Femur (tissue), 1 donor: ENCODE measurements at regions not wholly inside any gene's neighbourhood (a gene's known extent, or its start where the extent isn't known, plus 50 kb on each side); places are given as distances from the start of the nearest gene placed in this dataset.

Experiments
- DNase-seq: peaks from one replicate; pipeline ENCODE4 v3.0.0-alpha.2; 2017

DNA sequence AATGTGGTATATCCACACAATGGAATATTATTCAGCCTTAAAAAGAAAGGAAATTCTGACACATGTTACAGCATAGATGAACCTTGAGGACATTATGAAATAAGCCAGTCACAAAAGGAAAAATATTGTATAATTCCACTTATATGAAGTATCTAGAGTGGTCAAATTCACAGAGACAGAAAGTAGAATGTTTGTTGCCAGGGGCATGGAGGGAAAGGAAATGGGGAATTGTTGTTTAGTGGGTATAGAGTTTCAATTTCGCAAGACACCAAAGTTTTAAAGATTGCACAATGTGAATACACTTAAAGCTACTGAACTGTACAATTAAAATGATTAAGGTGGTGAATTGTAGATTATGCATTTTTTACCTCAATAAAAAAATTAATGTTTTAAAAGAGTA is 92.9 kb downstream of the TXNL1 start:
- DNase-seq = no peak

DNA sequence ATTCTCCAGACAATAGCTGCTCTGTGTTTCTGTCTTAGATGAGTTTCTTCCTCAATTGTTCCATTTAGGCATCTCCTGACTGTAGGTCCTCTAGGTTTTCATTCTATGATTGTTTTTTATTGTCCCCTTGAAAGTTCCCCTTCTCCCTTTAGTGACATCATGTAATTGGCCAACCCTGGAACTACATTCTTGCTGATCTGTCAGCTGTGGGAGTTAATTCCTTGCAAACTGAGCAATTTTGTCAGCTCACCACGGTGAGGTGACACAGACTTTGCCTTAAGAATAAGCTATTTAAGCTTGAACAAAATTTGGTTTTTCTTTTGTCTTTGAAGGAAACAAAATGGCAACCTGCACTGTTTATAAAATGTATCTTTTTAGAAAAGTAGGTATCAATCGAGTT is 95.9 kb downstream of the TXNL1 start:
- no peak for DNase-seq

DNA sequence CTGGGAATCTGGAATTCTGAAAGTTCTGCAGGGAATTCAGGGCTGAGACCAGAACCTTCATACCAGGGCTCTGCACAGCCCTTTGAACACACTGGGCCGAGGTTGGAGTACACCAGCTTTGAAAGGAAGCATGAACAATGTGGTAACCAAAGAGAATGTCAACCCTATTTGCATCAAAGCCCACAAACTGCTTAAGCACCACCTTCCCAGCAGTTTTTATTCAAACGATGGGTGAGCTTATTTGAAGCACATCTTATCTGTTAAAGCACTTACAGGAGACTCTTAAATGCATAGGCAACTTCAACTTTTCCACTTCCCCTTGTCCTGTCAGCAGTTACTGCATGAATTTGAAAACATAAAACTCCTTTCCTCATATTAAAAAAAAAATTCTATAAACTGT is 96.6 kb downstream of the TXNL1 start:
- DNase-seq = no peak

DNA sequence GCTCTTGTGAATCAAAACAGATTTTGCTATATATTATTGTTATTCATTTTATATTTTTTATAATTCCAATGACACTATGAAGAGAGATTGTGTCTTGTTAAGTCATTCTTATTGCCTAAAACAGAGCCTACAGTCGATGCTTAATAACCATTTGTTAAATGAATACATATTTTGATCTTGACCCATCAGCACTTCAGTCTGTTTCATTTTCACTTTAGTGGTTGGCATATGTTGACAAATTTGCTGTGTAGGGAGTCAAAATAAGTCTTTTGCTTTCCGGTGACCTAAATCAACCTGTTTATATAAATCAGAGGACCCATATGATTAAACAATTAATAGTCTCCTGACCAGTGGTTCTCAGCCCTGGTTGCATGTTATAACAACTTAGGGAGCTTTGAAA is 97.1 kb downstream of the TXNL1 start:
- no peak for DNase-seq

DNA sequence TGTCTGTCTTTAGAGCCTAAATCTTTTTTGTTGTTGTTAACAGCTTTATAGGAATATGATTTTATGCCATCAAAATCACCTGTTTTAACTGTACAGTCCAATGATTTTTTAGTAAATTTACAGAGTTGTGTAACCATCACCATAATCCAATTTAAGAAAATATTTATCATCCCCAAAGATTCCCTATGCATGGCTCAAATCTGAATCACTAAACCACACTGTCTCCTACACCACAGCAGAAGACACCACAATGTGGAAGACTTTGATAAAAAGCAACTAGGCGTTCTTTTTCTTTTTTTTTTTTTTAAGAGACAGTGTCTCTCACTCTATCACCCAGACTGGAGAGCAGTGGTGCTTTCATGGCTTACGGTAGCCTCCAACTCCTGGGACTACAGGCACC is 99.6 kb downstream of the TXNL1 start:
- no peak for DNase-seq

- DNase-seq = no peak
Observed at GRCh38 chr18:56532176-56532840, 106.1 kb downstream of the TXNL1 start.

DNA sequence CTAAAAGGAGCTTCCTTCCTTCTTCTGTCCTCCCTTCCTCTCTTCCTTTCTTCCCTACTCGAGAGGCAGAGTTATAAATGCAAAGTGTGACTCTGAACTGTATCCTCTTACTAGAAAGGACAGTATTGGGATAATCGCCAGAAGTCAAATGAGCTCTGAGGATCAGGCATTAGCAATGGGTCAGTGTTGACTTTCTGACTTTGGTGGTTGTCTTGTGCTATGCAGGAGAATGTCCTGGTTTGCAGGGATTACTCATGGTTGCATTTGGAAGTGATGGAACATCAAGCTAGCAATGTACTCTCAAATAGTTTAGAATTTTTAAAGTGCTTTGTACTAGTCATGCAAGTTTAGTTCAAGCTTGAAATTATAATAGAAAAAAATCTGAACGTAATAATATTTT is 115.6 kb downstream of the TXNL1 start:
- DNase-seq = no peak

GRCh38 chr18:56521263-56521662 is 117.1 kb downstream of the TXNL1 start:
- no peak for DNase-seq

GRCh38 chr18:56517761-56518160 is 120.6 kb downstream of the TXNL1 start:
- no peak for DNase-seq

DNA sequence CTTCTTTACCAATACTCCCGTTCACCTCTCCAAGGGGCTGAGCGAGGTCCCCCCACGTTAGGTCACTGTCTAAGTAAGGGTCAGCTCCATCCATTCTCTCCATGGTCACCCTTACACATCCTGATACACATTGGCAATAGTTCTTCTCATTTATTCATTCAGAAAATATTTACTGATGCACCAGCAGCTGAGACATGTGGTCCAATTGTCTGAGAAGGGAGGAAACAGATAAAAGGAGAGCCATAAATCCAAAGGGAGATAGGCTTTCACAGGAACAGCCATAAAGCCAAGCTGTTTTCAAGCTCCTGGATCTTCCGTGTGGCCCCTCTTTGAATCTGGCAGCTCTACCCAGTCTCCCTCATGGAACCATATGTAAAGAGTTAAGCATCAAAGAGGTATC is 121.2 kb downstream of the TXNL1 start:
- no peak for DNase-seq

DNA sequence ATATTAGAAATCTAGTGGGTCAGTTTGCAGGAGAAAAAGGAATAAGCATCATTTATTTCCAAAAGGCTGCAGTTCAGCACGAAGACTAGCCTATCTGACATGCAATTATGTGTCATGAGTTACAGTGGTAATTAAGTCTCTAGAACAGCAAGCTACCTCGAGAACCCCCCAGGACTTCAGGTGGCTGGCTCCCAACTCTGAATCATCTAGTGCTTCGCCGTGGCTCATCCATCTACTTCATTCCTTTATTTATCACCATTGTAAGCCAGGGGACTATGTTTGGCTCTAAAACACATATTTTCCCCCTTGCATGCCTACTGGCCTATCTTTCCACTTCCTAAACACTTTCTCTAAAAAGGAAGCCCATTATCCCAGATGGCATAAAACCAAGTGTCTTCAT is 121.6 kb downstream of the TXNL1 start:
- DNase-seq = peak; percentile 59

GRCh38 chr18:56515522-56515921 is 122.9 kb downstream of the TXNL1 start:
- no peak for DNase-seq

GRCh38 chr18:56511996-56512395 is 126.4 kb downstream of the TXNL1 start:
- DNase-seq = no peak

DNA sequence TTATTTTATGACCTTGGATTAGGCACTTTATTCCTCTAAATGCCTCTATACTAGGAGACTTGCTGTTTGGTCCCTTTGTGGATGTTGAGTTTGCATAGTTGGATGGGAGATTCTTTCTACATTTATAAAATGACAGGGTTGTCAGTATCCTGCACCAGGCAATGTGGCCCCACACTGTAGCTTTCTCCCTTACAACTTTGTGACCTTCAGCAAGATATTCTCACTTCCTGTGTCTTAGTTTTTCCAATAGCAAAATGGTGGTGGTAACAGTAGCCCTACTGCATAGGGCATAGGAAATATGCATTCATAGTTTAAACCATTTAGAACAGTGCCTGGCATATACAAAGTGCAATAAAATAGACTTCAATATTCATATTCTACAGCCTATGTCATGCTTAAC is 128.3 kb downstream of the TXNL1 start:
- no peak for DNase-seq

GRCh38 chr18:56509656-56510055 is 128.7 kb downstream of the TXNL1 start:
- no peak for DNase-seq

- no peak for DNase-seq
Observed at GRCh38 chr18:56508370-56509036, 129.9 kb downstream of the TXNL1 start.

GRCh38 chr18:56505971-56506370 is 132.4 kb downstream of the TXNL1 start:
- no peak for DNase-seq

DNA sequence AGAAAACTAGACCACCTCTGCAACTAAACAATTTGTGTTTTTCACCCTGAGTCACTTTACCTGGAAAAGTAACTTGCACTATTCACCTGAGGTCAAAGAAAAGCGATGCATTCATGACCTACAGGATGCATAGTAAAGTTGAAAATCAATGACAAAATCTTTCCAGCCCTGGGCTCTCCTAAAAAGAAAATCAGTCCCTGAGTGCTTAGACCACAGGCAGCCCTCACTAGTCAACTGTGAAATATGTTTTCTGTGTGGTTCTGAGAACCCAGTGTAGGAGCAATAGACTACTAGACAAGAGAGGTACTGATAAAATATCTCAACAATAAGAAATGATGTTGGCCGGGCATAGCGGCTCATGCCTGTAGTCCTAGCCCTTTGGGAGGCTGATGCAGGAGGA is 133.1 kb downstream of the TXNL1 start:
- no peak for DNase-seq

GRCh38 chr18:56501896-56502295 is 136.5 kb downstream of the TXNL1 start:
- DNase-seq = no peak

GRCh38 chr18:56495884-56496283 is 142.5 kb downstream of the TXNL1 start:
- DNase-seq = no peak

- no peak for DNase-seq
Observed at GRCh38 chr18:56493531-56493930, 144.9 kb downstream of the TXNL1 start.

DNA sequence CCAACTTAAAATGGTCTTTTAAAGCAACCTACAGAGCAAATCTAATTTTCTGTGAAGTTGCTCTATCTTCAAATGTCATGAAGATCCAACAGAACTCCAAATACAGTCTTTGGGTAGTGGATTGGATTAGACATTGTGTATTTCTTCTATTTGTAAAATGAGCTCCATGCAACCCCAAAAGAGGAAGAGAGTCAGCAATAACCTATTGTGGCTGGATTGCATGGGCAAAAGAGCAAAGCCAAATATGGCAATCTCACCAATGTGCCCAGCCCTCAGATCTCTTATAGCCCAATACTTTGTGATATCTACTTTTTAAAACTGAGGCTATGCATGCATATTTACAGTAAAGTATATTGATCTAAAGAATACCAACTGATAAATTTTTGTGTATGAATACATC is 146.3 kb downstream of the TXNL1 start:
- DNase-seq = no peak

DNA sequence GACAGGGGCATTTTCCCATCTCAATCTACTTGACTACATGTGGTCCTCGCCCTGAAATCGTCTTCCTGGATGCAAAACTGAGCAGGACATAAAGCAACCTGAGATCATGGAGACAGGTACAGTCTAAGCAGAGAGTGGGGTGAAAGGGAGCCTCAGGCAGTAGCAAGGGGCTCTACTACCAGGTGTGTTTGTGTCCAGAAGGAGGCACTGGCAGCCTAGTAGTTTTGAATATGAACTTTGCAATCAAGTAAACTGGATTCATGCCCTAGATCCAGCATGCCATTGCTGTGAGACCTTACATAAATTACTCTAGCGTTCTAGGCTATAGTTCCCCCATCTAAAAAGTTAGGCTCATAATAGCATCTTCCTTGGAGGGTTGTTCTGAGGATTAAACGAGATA is 147.4 kb downstream of the TXNL1 start:
- no peak for DNase-seq

DNA sequence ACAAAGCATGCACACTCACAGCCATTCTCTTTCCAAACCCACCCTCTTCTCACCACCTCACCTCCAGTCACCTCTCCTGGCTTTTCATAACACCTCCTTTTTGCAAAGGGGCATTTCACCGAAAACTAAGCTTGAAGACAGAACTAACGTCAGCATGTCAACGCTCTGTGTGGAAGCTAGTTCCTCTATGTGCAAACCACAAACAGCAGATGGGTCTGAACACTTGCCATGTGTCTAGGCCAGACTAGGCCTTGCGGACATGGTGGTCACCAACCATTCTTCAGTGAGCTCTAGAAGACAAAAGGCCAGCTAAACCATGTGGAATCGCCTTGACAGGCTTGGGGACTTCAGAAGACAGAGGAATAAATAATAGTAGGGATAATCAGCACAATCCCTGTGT is 148.5 kb downstream of the TXNL1 start:
- DNase-seq = no peak

GRCh38 chr18:56488739-56489138 is 149.7 kb downstream of the TXNL1 start:
- DNase-seq = no peak
